PC-3 (cell line): ENCODE measurements at regions not wholly inside any gene's neighbourhood (a gene's known extent, or its start where the extent isn't known, plus 50 kb on each side); places are given as distances from the start of the nearest gene placed in this dataset.

Source experiments
- CTCF ChIP-seq: fragments of 300-600 bp; sonication (generic); conservative IDR thresholded peaks from 2 replicates; pipeline ENCODE4 v1.5.1; 2017; ENCODE audit warnings: antibody characterized with exemption, low read depth, mild to moderate bottlenecking, low read length
- EZH2 ChIP-seq: fragments of 300-600 bp; sonication (generic); IDR thresholded peaks from one replicate; pipeline ENCODE4 v1.6.1; 2017; ENCODE audit warnings: antibody characterized with exemption, mild to moderate bottlenecking, low read length; ENCODE audit not compliant: unreplicated experiment
- EZH2phosphoT487 ChIP-seq: fragments of 300-600 bp; sonication (generic); IDR thresholded peaks from 2 replicates; pipeline ENCODE4 v1.6.1; 2018; ENCODE audit warnings: mild to moderate bottlenecking, antibody characterized with exemption, low read length, borderline replicate concordance

- no peak for TF ChIP-seq CTCF
- TF ChIP-seq EZH2phosphoT487: no peak
- no peak for TF ChIP-seq EZH2
Measured at GRCh38 chr6:40106840-40107239, 172.6 kb upstream of the MOCS1 start.
